OCI-LY1 (cell line): ENCODE measurements at regions not wholly inside any gene's neighbourhood (a gene's known extent, or its start where the extent isn't known, plus 50 kb on each side); places are given as distances from the start of the nearest gene placed in this dataset.

Experiments
- CTCF ChIP-seq: fragments of 200-600 bp; sonication (generic), shearing (Covaris generic); IDR thresholded peaks from 2 replicates; pipeline ENCODE4 v1.5.1; 2017; ENCODE audit warnings: mild to moderate bottlenecking, antibody characterized with exemption, low read length, moderate library complexity, mixed read lengths
- EZH2 ChIP-seq: fragments of 200-600 bp; sonication (generic), shearing (Covaris generic); IDR thresholded peaks from 2 replicates; pipeline ENCODE4 v1.8.0; 2017; ENCODE audit warnings: borderline replicate concordance, mixed run types, mild to moderate bottlenecking, antibody characterized with exemption, low read length, moderate library complexity, mixed read lengths

- TF ChIP-seq CTCF (no peak), EZH2 (no peak)
Measured at GRCh38 chr16:65922923-65923322, 443.6 kb upstream of the CDH5 start.
